Breast epithelium (tissue), 3 donors: ENCODE measurements at regions not wholly inside any gene's neighbourhood (a gene's known extent, or its start where the extent isn't known, plus 50 kb on each side); places are given as distances from the start of the nearest gene placed in this dataset.

Source experiments
- POLR2AphosphoS5 ChIP-seq, 3 donors: sonication (generic); formaldehyde crosslinking; IDR thresholded peaks; one replicate each; pipeline ENCODE4 v1.6.1; 2017; ENCODE audit warnings: antibody characterized with exemption in 3 of 3
- TF ChIP-seq, protein P1 (sequence below), 3 donors: fragments of 450-650 bp; IDR thresholded peaks; one replicate each; pipeline ENCODE4 v1.5.1; 2016 to 2017; ENCODE audit warnings: antibody characterized with exemption in 3 of 3, mild to moderate bottlenecking in 3 of 3, moderate library complexity in 3 of 3

DNA sequence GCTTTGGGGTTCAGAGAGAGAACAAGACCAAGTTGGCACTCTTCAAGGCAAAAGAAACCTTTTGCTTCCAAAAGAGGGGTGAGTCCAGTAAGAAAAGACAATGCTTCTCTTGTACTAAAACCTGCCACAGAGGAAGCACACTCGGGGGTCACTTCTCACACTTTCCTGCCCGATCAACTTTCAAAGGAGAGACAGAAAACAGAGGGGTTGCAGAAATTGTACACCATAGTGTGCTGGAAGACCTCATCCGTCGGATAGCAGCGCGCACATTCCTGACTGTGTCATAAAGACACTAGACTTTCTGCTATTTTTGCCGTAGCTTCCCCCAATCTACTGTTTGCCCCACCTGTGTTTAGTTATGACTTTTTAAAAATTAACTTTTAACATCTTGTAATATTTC is 66.9 kb downstream of the OR2K2 start:
- TF ChIP-seq, protein P1, sequence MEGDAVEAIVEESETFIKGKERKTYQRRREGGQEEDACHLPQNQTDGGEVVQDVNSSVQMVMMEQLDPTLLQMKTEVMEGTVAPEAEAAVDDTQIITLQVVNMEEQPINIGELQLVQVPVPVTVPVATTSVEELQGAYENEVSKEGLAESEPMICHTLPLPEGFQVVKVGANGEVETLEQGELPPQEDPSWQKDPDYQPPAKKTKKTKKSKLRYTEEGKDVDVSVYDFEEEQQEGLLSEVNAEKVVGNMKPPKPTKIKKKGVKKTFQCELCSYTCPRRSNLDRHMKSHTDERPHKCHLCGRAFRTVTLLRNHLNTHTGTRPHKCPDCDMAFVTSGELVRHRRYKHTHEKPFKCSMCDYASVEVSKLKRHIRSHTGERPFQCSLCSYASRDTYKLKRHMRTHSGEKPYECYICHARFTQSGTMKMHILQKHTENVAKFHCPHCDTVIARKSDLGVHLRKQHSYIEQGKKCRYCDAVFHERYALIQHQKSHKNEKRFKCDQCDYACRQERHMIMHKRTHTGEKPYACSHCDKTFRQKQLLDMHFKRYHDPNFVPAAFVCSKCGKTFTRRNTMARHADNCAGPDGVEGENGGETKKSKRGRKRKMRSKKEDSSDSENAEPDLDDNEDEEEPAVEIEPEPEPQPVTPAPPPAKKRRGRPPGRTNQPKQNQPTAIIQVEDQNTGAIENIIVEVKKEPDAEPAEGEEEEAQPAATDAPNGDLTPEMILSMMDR (IDR thresholded peaks at IDR 0.05) = no peak
- TF ChIP-seq POLR2AphosphoS5 (IDR thresholded peaks at IDR 0.05) = no peak
